ENCODE measurements at regions not wholly inside any gene's neighbourhood (a gene's known extent, or its start where the extent isn't known, plus 50 kb on each side); places are given as distances from the start of the nearest gene placed in this dataset.

GRCh38 chr2:32895424-32895823 is 51.3 kb upstream of the LTBP1 start:
- Histone ChIP-seq H3K9me3 (peaks cover 0 to 11% (median 0%) of the 10 kb centered on the region in 12 donors), H3K27me3 (no peaks in the 10 kb centered on the region), H3K27ac (no peak overlapping the region), H3K4me3 (no peak overlapping the region), H3K36me3 (no peaks in the 10 kb centered on the region), H3K4me1 (no peaks in the 10 kb centered on the region)
- TF ChIP-seq POLR2A (IDR thresholded peaks at IDR 0.05) (no peak), CTCF (IDR thresholded peaks at IDR 0.05) (no peak)
- DNase-seq (no peak), ATAC-seq (no peak)
- intact Hi-C loops (cut with DNase I): no loop called here
- 95 to 100% (median 98%) methylated on average over 1 of the region's 1 CpG for WGBS, 4 donors
